Gastrocnemius medialis (tissue), 4 donors: ENCODE measurements at regions not wholly inside any gene's neighbourhood (a gene's known extent, or its start where the extent isn't known, plus 50 kb on each side); places are given as distances from the start of the nearest gene placed in this dataset.

Experiments used
- ATAC-seq, 2 donors: fragments of 150-250 bp; one replicate each; pipeline ENCODE4 v1.9.1; 2016
- DNase-seq, 2 donors: peaks; one replicate each; pipeline ENCODE4 v3.0.0-alpha.2; 2019
- H3K27ac ChIP-seq, 4 donors: fragments of 200-600 bp; sonication (generic); 1 replicate in 1 of 4; 2 replicates in 3 of 4; pipeline ENCODE4 v1.5.1; 2016 to 2018; ENCODE audit warnings: mild to moderate bottlenecking in 2 of 4, moderate library complexity in 1 of 4
- H3K27me3 ChIP-seq, 3 donors: fragments of 200-600 bp; sonication (generic) in 2 of 3; 1 replicate in 1 of 3; 2 replicates in 2 of 3; pipeline versions ENCODE4 v1.5.1 to v1.6.0; 2016 to 2019; ENCODE audit warnings: mild to moderate bottlenecking in 1 of 3, moderate library complexity in 1 of 3
- H3K36me3 ChIP-seq, 2 donors: fragments of 200-600 bp; sonication (generic) in 1 of 2; one replicate each; pipeline ENCODE4 v1.5.1; 2017 to 2018
- H3K4me1 ChIP-seq, 2 donors: fragments of 200-600 bp; sonication (generic) in 1 of 2; one replicate each; pipeline ENCODE4 v1.5.1; 2016 to 2017; ENCODE audit warnings: mild to moderate bottlenecking in 2 of 2
- H3K4me3 ChIP-seq, 4 donors: fragments of 200-600 bp; sonication (generic) in 3 of 4; 1 replicate in 1 of 4; 2 replicates in 3 of 4; pipeline ENCODE4 v1.5.1; 2016 to 2019; ENCODE audit warnings: mild to moderate bottlenecking in 2 of 4
- H3K9me3 ChIP-seq, 3 donors: fragments of 200-600 bp; sonication (generic) in 2 of 3; 1 replicate in 1 of 3; 2 replicates in 2 of 3; pipeline ENCODE4 v1.5.1; 2016 to 2019
- CTCF ChIP-seq, 5 experiments: fragments of 450-650 bp in 3 of 5; fragments of 200-600 bp in 2 of 5; sonication (generic) in 2 of 5; IDR thresholded peaks in 4 of 5; conservative IDR thresholded peaks in 1 of 5; 1 replicate in 4 of 5; 2 replicates in 1 of 5; pipeline ENCODE4 v1.5.1; 2016 to 2019; ENCODE audit warnings: antibody characterized with exemption in 5 of 5, mild to moderate bottlenecking in 3 of 5, moderate library complexity in 3 of 5
- POLR2A ChIP-seq, 2 donors: fragments of 450-650 bp; IDR thresholded peaks; one replicate each; pipeline ENCODE4 v1.6.1; 2017; ENCODE audit warnings: antibody characterized with exemption in 2 of 2, mild to moderate bottlenecking in 2 of 2, moderate library complexity in 2 of 2
- in situ Hi-C, 4 donors: fragments of 200-750 bp; cut with MboI; loops; one replicate each; pipeline versions ENCODE4 v1.15.0 to v1.8.0; 2017; ENCODE audit warnings: low sequenced_read_pairs in 4 of 4
- intact Hi-C: fragments of 100-400 bp; cut with DNase I; formaldehyde crosslinking; loops from one replicate; pipeline ENCODE4 v1.15.1; 2023; ENCODE audit warnings: low total_unique reads

- intact Hi-C loops (loop anchor here (2.0 kb wide), 1 partner anchor 84 kb away; no protein-coding TSS in a partner anchor), in situ Hi-C loops (no loop called here)
- Histone ChIP-seq H3K9me3 (no peaks in the 10 kb centered on the region), H3K27me3 (no peaks in the 10 kb centered on the region), H3K4me1 (peaks cover 20 to 24% of the 10 kb centered on the region in 2 donors), H3K27ac (peak overlapping the region; percentile 61 to 73 (median 66)), H3K4me3 (no peak overlapping the region), H3K36me3 (no peaks in the 10 kb centered on the region)
- no peak for TF ChIP-seq CTCF (IDR thresholded peaks at IDR 0.05 in 4 of 5, conservative IDR thresholded peaks at IDR 0.05 in 1 of 5)
- TF ChIP-seq POLR2A (IDR thresholded peaks at IDR 0.05), result no peak
- DNase-seq (peak; percentile 72 to 86), ATAC-seq (peak; percentile 99)
Measured at GRCh38 chr9:116087246-116087645, 66.3 kb upstream of the PAPPA start.

- ATAC-seq, result peak in 1 of 2 donors; percentile 34
- intact Hi-C loops (loop anchor here (2.0 kb wide), 1 partner anchor 85 kb away; no protein-coding TSS in a partner anchor), in situ Hi-C loops (no loop called here)
- H3K27ac ChIP-seq, result peak overlapping the region; percentile 61 to 73 (median 66)
- TF ChIP-seq CTCF (IDR thresholded peaks at IDR 0.05 in 4 of 5, conservative IDR thresholded peaks at IDR 0.05 in 1 of 5), result no peak
- TF ChIP-seq POLR2A (IDR thresholded peaks at IDR 0.05), result no peak
- peaks cover 20 to 24% of the 10 kb centered on the region in 2 donors for H3K4me1 ChIP-seq
- H3K27me3 ChIP-seq, result no peaks in the 10 kb centered on the region
- no peak overlapping the region for H3K4me3 ChIP-seq
- H3K36me3 ChIP-seq, result no peaks in the 10 kb centered on the region
- H3K9me3 ChIP-seq, result no peaks in the 10 kb centered on the region
- DNase-seq, result no peak
Measured at GRCh38 chr9:116087751-116088194, 65.8 kb upstream of the PAPPA start.

- Histone ChIP-seq H3K9me3 (no peaks in the 10 kb centered on the region), H3K4me1 (peaks cover 20 to 24% of the 10 kb centered on the region in 2 donors), H3K36me3 (no peaks in the 10 kb centered on the region), H3K4me3 (no peak overlapping the region), H3K27ac (peak overlapping the region in 3 of 4 donors; percentile 6 to 66 (median 61)), H3K27me3 (no peaks in the 10 kb centered on the region)
- DNase-seq (no peak), ATAC-seq (no peak)
- in situ Hi-C loops (no loop called here), intact Hi-C loops (no loop called here)
- TF ChIP-seq CTCF (IDR thresholded peaks at IDR 0.05 in 4 of 5, conservative IDR thresholded peaks at IDR 0.05 in 1 of 5) (no peak), POLR2A (IDR thresholded peaks at IDR 0.05) (no peak)
Measured at GRCh38 chr9:116088396-116088795, 65.2 kb upstream of the PAPPA start.

- peak overlapping the region; percentile 15 to 24 (median 18) for H3K27ac ChIP-seq
- H3K27me3 ChIP-seq, result no peaks in the 10 kb centered on the region
- in situ Hi-C loops (no loop called here), intact Hi-C loops (loop anchor here (2.0 kb wide), 2 partner anchors 21 to 67 kb away; no protein-coding TSS in a partner anchor)
- DNase-seq, result peak in 1 of 2 donors; percentile 22
- peaks cover 20 to 22% of the 10 kb centered on the region in 2 donors for H3K4me1 ChIP-seq
- H3K36me3 ChIP-seq, result no peaks in the 10 kb centered on the region
- no peak for TF ChIP-seq CTCF (IDR thresholded peaks at IDR 0.05 in 4 of 5, conservative IDR thresholded peaks at IDR 0.05 in 1 of 5)
- no peak for TF ChIP-seq POLR2A (IDR thresholded peaks at IDR 0.05)
- no peak overlapping the region for H3K4me3 ChIP-seq
- ATAC-seq, result peak; percentile 46 to 57
- H3K9me3 ChIP-seq, result no peaks in the 10 kb centered on the region
Measured at GRCh38 chr9:116090030-116090770, 63.4 kb upstream of the PAPPA start.
